Cardiac muscle cell (in vitro differentiated cells and primary cell): ENCODE measurements at regions not wholly inside any gene's neighbourhood (a gene's known extent, or its start where the extent isn't known, plus 50 kb on each side); places are given as distances from the start of the nearest gene placed in this dataset.
"Not testable (repeated sequence)": the region's sequence is repeated elsewhere in the genome, so short reads cannot be mapped to it uniquely, and the experiment has no call there.

ENCODE experiments used
- DNase-seq, 2 donors: peaks; one replicate each; pipeline versions ENCODE4 v3.0.0 to v3.0.0-alpha.2; 2010 to 2017; ENCODE audit warnings: low read depth in 1 of 2, low spot score in 1 of 2
- H3K27ac ChIP-seq: fragments of 200-600 bp; sonication (generic); 2 replicates; pipeline ENCODE4 v1.5.1; 2016
- H3K27me3 ChIP-seq: fragments of 200-600 bp; sonication (generic); 2 replicates; pipeline ENCODE4 v1.6.0; 2016; ENCODE audit warnings: control low read depth
- H3K36me3 ChIP-seq: fragments of 200-600 bp; sonication (generic); 2 replicates; pipeline ENCODE4 v1.5.1; 2016; ENCODE audit warnings: control low read depth
- H3K4me1 ChIP-seq: fragments of 200-600 bp; sonication (generic); 2 replicates; pipeline ENCODE4 v1.8.1; 2017; ENCODE audit warnings: low read depth, mild to moderate bottlenecking, mixed run types
- H3K4me3 ChIP-seq: fragments of 200-600 bp; sonication (generic); 2 replicates; pipeline ENCODE4 v1.5.1; 2016; ENCODE audit warnings: mild to moderate bottlenecking
- H3K9me3 ChIP-seq: fragments of 200-600 bp; sonication (generic); 2 replicates; pipeline ENCODE4 v1.5.1; 2017; ENCODE audit warnings: low read depth, mild to moderate bottlenecking, control low read depth
- TF ChIP-seq, protein P1 (sequence below): IDR thresholded peaks from 2 replicates; pipeline ENCODE4 v1.5.1; 2012; ENCODE audit warnings: low read depth, mild to moderate bottlenecking, low read length

DNA sequence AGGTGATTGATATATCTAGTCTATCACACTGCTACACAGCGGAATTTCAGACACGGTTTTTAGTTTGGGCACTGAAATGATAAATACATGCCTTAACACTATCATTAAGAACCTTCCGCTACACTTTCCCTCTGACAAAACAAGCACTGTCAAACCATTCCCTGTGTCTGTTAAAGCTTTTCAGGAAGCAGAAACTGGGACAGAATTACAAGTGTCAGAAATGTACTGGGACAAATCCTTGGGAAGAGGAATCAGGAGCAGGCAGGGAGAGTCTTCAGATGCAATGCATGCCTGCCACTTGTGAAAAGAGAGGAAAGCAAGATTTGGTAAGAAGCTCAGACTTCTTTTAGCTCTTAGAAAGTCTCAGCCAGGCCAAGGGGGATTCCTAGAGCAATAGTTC, 196.8 kb upstream of the PTPRZ1 start:
- Histone ChIP-seq H3K36me3 (no peaks in the 10 kb centered on the region), H3K9me3 (no peaks in the 10 kb centered on the region), H3K27me3 (no peaks in the 10 kb centered on the region), H3K27ac (no peak overlapping the region), H3K4me1 (no peaks in the 10 kb centered on the region), H3K4me3 (no peak overlapping the region)
- DNase-seq = no peak
- TF ChIP-seq, protein P1, sequence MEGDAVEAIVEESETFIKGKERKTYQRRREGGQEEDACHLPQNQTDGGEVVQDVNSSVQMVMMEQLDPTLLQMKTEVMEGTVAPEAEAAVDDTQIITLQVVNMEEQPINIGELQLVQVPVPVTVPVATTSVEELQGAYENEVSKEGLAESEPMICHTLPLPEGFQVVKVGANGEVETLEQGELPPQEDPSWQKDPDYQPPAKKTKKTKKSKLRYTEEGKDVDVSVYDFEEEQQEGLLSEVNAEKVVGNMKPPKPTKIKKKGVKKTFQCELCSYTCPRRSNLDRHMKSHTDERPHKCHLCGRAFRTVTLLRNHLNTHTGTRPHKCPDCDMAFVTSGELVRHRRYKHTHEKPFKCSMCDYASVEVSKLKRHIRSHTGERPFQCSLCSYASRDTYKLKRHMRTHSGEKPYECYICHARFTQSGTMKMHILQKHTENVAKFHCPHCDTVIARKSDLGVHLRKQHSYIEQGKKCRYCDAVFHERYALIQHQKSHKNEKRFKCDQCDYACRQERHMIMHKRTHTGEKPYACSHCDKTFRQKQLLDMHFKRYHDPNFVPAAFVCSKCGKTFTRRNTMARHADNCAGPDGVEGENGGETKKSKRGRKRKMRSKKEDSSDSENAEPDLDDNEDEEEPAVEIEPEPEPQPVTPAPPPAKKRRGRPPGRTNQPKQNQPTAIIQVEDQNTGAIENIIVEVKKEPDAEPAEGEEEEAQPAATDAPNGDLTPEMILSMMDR = no peak

DNA sequence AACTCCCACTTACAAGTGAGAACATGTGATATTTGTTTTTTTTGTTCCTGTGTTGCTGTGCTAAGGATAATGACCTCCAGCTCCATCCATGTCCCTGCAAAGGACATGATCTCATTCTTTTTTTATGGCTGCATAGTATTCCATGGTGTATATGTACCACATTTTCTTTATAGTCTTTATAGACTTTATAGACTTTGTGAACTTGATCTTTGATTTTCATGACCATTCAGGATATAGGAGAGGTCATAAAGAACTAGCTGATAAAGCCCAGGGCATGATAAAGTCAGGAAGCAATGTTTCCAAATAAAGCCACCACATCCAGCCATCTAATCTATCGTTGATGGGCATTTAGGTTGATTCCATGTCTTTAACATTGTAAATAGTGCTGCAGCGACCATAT, 198.5 kb upstream of the PTPRZ1 start:
- H3K27me3 ChIP-seq, H3K4me1 ChIP-seq, H3K9me3 ChIP-seq, DNase-seq, H3K27ac ChIP-seq, H3K36me3 ChIP-seq, H3K4me3 ChIP-seq: not testable (repeated sequence)

DNA sequence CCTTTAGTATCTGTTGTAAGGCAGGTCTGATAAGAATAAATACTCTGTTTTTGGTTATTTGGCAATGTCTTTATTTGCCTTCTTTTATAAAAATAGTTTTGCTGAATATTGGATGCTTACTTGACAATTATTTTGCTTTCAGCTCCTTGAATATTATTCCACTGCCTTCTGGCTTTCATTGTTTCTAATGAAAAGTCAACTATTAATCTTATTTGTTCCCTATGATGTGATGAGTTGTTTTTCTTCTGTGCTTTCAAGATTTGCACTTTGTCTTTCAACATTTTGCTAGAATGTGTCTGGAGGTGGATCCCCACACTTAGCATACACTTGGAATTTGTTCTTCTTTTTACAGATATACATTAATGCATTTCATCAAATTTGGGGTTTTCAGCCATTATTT, 203.8 kb upstream of the PTPRZ1 start:
- no peaks in the 10 kb centered on the region for H3K4me1 ChIP-seq
- H3K27ac ChIP-seq = no peak overlapping the region
- H3K36me3 ChIP-seq = no peaks in the 10 kb centered on the region
- DNase-seq = no peak
- no peaks in the 10 kb centered on the region for H3K27me3 ChIP-seq
- H3K4me3 ChIP-seq = no peak overlapping the region
- TF ChIP-seq, protein P1 = no peak
- no peaks in the 10 kb centered on the region for H3K9me3 ChIP-seq

DNA sequence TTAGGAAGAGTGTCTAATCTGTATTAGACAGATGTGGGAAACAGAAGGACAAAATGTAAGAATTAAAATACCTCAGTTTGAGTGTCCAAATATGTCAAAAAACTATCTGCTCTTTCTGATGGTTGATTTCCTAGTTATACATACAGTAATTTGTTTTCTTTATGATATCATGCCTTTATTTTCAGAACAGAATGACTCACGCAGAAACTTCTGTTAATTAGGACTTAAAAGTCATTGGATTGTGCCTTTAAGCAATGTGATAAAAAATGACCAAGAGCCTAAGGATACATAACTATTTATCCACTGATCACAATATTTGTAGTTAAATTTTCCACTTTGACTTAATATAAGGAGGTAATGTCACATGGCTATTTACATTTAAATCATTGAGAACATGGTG, 206.7 kb upstream of the PTPRZ1 start:
- no peaks in the 10 kb centered on the region for H3K36me3 ChIP-seq
- no peaks in the 10 kb centered on the region for H3K27me3 ChIP-seq
- no peaks in the 10 kb centered on the region for H3K4me1 ChIP-seq
- H3K9me3 ChIP-seq = no peaks in the 10 kb centered on the region
- no peak overlapping the region for H3K27ac ChIP-seq
- no peak overlapping the region for H3K4me3 ChIP-seq
- DNase-seq = no peak
- TF ChIP-seq, protein P1 = no peak

DNA sequence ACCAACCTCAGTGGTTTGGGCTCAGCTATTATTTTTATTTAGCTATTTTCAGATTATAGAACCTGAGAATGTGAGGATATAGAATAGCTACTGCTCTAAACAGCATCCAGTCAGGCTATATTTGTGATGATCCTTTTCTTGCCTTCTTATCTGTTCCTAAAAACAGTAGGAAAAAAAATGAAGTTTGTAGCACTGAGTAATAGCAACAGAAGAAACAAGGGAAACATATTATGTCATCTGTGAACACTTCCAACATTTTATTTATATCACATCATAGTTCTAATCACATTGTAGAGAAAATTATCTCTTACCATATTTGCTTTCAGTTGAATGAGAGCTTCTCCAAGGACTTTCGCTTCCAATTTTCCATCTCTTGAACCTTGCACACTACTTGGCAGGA, 229.6 kb upstream of the PTPRZ1 start:
- Histone ChIP-seq H3K27ac (no peak overlapping the region), H3K36me3 (no peaks in the 10 kb centered on the region), H3K27me3 (no peaks in the 10 kb centered on the region), H3K4me1 (no peaks in the 10 kb centered on the region), H3K4me3 (no peak overlapping the region), H3K9me3 (no peaks in the 10 kb centered on the region)
- DNase-seq = no peak
- TF ChIP-seq, protein P1 = no peak

DNA sequence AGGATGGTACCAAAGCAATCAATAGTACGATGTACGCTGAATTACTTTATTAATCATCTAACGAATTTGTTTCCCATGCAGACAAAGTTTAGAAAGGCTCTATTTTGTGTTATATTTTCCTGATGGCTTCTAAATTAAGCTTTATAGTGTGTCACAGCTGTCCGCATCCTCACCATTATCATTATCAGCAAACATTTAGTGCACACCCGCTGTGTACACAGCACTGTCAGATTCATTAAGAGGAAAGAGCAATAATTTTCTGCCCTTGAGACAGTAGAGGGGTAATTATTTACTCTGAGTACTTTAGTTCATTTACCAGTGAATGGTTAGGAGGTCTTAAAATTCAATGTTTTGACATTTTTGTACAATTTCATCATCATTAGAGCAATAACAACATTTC, 233.3 kb upstream of the PTPRZ1 start:
- Histone ChIP-seq H3K9me3 (no peaks in the 10 kb centered on the region), H3K4me3 (no peak overlapping the region), H3K27me3 (no peaks in the 10 kb centered on the region), H3K4me1 (no peaks in the 10 kb centered on the region), H3K27ac (no peak overlapping the region), H3K36me3 (no peaks in the 10 kb centered on the region)
- TF ChIP-seq, protein P1 = no peak
- no peak for DNase-seq
